Medulla oblongata (tissue), 1 donor: ENCODE measurements at regions not wholly inside any gene's neighbourhood (a gene's known extent, or its start where the extent isn't known, plus 50 kb on each side); places are given as distances from the start of the nearest gene placed in this dataset.
A peak's percentile ranks its signal among the peaks of the same experiment; 100 is the strongest.

Experiments
- DNase-seq: peaks from one replicate; pipeline ENCODE4 v3.0.0-alpha.2; 2015; ENCODE audit errors: extremely low spot score

DNA sequence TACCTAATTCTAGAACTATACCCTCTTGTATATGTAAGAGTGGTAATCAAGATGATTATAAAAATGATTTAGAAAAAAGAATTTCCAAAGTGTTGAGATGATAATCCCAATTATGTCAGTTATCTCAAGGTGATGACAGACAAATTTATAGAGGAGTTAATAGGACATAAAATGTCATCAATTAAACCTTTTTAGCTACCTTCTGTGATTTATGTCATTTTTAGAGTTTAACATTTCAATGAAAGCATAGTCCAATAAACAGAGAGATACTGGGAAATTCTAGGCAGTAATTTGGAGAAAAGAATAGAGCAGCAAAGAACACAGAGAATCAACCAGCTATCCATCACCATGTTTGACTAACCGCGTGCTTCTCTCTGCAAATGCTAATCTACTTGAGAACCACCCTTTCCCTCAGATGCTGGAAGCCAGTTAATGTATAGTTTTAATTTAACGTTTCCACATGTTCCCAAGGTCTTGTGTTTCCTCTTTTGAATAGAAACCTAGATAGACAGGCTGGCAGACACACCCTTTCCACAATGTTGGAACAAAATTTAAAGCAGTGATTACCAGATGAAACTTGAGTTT is 433.1 kb upstream of the FAM241A start:
- no peak for DNase-seq

DNA sequence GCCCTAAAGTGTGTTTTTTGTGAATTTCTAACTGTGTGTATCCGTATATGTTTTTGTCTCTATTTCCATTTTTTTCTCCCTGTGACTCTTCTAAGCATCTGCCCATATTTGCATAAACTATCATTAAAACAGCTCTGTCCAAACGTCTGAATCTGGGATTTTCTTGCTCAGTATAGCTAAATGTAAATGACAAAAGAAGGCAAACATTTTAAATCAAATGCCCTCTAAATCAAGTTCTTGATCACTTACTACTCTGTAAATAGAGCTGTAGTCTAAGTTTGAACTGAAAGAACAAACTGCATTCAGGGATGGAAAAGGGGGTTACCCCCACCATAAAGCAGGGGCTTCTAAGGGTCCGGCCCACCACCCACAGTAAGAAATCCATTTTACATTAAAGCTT is 432.0 kb upstream of the FAM241A start:
- DNase-seq: no peak

DNA sequence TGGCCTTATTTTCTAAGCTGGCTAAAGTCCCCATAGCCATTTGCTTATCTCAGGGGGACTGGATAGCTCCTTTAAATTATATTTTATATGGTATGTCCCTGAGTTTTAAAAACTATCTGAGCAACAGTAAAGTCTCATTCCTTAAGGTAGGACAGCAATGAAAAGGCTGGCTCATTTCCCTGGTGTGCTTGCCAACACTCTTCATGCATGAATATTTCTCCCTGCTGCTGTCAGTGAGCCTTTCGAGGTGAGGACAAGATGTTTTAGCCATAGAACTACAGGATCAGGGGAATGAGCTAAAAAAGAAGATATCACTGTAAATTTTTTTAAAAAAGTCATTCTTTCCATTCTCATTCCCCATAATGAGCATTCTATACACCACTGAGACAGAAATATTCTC is 427.3 kb upstream of the FAM241A start:
- peak; percentile 6 for DNase-seq

DNA sequence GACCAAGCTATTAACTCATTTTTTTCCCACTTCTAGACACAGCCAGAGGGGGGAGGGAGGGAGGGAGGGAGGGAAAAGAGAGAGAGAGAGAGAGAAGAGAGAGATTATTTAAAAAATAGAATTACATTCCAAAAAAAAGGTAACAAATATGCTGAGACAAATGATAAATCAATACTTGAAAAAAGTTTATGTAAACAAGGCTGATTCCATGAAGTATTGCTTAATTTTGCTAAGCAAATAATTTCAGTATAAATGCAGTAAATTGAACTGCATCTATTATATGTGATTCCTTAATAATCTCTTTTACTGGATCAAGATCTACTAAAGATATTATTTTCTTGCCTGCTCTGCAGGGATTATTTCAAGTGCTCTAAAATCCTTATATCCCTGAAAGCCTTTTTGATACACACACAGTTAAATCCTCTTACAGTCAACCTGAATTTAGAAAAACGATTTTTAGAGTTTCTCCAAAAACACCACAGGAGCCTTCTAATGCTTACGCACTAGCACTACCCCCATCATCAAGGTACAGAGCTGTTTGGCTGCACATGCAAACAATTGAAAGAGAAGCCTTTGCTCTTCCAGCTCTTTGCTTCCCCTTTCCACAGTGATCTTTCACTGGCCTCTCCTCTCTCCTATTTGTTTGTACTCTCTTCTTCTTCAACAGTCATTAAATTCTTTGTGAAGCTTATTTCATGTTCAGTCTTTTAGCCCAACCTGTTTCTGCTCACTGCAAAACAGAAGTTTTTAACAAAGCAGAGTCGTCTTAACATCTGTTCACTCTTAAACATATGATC is 426.3 kb upstream of the FAM241A start:
- no peak for DNase-seq

DNA sequence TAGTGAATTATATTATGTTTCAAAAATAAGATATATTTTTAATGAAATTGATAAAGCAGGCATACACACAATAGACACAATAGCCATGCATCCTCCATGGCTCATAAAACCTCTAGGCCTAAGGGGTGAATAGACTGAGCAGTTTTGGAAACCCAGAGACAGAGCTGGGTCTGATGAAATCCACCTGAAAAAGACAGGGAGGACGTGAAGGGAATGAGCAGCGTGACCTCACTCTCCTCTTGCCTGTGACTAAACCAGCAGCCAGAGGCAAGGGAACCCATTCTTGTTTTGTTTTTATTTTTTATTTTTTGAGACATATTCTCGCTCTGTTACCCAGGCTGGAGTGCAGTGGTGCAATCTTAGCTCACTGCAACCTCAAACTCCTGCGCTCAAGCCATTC is 424.4 kb upstream of the FAM241A start:
- no peak for DNase-seq

DNA sequence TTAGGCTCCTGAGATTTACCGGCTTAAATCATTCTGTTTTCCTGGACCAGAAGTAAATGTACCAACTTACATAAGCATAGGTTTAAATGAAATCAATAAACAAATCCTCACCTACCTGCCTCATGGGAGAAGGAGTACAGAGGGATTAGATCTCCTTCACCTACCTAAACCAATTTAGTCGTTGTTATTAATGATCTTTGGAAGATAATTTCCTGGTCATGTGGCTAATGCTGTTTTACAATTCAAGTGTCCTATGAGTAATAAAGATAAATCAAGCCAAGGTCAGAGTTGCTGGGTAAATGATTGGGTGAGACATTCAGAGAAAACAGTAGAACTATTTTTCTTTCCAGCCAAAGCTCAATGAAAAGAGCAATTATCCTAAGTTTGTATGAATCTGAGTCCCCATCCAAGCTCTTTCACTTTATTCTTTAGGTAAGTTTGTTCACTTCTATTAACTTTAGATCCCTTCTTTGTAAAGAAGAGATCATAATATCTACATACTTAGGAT is 423.0 kb upstream of the FAM241A start:
- no peak for DNase-seq

DNA sequence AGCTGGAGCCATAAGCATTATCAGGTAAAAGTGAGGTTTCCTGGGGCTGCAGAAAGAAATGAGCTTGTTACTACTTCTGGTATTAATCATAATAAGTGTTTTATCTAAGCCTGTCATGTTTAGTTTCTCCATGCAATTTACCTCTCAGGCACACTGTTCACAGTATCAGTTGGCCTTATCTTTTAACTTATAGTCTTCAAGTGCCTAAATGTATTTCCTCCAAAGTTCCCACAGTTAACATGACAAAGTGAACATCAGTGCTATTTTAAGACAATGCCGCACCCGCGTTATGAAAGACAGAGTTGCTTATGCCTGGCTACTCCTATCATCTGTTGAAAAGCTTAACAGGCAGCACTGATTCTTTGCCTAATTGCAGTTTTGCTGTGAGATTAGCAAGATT is 408.7 kb upstream of the FAM241A start:
- DNase-seq: no peak

DNA sequence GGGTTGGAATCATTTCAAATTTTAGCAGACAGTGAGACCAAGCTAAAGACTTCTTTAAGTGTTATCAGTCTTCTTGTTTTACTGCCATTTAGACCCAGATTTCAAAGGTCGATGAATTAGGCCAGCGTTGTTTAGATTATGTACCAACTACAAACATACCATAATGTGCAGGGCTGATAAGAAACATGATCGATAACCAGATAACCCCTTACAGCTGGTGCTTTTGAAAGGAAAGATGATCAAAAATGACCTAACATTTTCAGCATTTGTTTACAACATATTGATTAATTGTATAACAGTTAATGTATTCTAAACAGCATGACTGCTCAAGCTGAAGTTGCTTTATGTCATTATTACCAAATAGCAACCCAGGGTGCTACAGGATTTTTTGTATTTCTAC is 400.4 kb upstream of the FAM241A start:
- DNase-seq: no peak

DNA sequence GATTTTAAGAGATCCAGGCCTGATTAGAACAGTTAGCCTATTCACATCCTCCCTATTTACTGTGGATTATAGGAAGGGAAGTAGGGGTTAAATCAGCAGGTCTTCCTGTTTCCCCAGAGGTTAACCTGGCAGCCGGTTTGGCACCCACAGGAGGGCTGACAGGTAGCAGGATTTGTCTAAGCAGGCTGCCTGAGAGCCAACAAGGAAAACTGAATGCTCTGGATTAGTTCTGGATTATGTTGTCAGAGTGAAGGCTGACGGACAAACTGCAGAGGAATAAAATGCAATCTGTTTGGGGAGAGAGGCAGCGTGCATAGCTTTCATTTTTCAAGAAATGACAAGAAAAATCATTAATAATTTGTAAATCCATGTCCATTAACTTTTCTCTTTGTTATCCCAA is 397.1 kb upstream of the FAM241A start:
- no peak for DNase-seq

DNA sequence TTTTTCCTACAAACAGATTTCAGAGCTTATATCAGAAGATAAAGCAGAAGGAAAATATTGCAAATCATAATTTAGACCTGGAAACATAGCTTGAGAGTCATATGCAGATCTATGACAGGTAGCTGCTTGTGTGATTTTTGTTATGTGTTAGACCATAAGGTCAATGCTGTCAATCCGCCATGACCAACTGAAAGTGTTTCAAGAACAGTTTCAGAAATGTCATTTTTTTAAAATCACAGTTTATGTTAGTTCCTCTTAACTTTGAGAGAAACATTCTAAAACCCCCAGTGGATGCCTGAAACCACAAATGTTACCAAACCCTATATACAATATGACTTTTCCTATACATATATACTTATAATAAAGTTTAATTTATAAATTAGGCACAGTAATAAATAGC is 391.3 kb upstream of the FAM241A start:
- no peak for DNase-seq

DNA sequence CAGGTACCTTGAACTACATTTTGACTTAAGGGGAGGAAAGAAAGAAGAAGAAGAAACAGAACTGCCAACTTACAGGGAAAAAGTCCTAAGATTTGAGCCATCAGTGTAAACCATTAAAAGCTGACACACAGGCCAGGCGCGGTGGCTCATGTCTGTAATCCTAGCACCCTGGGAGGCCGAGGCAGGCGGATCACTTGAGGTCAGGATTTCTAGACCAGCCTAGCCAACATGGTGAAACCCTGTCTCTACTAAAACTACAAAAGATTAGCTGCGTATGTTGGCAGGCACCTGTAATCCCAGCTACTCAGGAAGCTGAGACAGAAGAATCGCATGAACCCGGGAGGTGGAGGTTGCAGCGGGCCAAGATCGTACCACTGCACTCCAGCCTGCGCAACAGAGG is 389.7 kb upstream of the FAM241A start:
- DNase-seq: no peak

DNA sequence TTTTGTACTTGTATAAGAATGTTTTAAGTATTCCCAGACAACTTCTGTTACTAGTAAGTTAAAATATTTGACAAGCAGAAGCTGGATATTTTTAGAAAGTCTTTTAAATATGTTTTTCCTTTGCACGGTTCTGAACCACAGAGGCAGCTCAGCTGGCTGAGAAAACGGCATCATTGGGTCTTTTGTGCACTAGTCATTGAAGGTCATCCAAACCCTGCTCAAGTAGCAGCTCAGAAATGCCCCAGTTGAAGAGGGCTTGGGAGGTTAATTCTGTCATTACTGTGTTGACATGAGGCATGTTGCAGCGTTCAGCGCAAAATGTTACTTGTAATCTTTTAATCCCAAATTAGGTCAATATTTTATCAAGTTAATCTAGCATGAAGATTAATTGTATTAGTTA is 383.7 kb upstream of the FAM241A start:
- peak; percentile 6 for DNase-seq

DNA sequence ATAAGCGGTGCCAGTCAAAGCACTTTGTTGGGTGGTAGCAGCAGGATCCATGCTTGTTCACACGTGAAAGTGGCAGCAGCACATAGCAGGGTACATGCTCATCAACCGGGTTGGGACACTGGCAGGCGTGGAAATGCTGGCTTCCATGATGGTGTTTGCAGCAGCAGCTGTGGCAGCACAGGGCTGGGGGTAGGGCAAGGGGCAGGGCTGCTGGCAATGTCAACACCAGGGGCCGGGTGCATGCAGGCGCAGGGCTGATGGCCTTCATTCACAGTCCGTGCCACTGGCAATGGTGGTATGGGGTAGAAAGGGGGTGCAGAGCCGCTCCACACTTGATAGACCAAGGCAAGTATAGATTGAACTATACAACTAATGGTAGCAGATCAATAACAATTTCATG is 374.7 kb upstream of the FAM241A start:
- no peak for DNase-seq

DNA sequence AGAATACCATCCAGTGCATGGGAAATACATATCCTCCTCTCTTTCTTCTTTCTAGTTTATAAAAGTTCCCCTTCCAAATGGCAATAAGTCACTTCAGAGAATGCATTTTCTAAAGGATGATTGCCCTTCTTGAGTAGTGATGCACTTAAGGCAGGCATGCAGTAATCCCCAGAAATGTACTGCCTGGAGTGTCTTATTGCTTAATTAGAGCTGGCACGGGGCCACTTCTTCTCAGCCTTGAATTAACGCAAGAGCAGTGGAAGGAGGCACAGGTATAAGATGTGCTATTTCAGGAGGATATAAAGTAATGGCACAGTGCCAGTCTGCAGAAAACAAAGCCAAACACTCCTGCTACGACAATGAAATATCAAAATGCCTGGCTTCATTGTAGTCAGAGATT is 371.4 kb upstream of the FAM241A start:
- DNase-seq: no peak

DNA sequence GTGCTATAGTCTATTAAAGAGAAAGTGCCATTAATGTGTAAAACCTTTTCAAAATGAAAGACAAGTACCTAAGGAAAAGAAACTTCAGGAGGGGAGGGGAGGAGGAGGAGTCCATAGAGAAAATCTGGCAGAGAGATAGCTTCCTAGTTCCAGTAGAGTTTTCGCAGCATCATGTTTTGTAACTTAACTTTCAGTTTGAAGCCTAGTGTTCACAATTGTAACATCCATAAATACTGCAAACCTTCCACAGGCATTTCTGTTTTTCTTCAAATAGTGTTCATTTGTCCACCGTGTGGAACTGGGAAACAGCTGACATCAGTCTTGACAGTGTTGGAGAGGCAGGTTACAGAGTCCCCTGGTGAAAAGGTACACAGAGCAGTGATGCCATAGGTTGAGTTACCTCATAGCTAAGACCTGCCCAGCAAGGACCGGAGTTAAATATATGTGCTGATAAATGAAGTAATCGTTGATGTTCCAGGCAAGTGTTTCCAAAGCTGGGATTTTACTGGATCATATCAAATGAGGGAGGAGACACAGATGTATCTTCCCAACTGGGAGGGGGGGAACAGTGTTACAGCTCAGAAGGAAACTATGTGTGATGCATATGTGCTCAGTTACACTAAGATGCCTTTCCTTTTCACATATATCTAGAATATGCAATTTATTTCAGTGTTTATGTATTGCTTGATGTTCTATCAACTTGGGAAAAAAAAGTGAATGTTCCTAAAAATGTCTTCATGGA is 369.5 kb upstream of the FAM241A start:
- DNase-seq: no peak

DNA sequence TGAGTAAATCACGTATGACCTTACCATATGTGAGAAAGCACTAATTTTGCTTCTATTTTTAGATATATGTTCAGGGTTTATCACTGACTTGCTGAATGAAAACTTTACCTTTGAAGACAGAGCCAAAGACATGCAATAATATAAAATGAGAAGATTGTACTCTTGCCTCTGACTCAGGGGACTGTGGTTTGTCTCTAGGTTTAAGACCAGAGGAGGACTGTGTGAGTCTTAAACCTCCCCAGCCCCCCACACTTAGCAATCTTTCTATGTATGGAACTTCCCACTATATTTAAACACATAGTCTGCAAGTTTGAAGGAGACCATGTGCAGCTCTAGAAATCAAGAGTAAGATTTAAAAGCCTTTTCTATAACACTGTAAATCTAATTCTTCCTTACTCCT is 368.7 kb upstream of the FAM241A start:
- DNase-seq: no peak

DNA sequence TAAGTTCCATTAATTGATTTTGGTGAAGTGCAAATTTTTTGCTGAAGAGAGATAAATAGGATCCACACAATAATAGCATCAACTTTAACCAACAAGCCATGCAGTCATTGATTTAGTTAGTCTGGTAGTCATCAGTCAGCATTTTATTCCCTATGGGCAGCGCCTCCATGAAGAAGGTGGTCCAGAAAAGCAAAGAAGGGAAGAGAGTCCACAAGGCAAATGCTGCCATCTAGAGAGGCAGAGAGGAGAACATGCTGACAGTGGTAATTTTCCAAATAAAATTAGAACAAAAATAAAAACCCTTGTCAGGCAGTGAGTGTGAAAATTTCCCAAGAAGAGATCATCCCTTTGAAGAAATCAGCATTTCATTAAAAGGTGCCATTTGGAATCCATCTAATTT is 366.7 kb upstream of the FAM241A start:
- DNase-seq: no peak

DNA sequence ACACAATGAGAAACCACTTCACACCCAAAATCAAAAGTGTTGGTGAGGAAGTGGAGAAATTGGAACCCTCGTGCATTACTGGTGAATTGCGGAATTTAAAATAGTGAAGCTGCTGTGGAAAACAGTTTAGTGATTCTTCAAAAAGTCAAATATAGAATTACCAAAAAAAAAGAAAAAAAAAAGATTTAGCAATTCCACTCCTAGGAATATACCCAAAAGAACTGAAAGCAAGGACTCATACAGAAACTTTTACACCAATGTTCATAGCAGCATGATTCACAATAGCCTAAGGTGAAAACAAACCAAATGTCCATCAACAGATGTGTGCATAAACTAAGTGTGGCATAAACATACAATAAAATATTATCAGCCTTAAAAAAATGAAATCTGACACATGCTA is 364.3 kb upstream of the FAM241A start:
- no peak for DNase-seq

DNA sequence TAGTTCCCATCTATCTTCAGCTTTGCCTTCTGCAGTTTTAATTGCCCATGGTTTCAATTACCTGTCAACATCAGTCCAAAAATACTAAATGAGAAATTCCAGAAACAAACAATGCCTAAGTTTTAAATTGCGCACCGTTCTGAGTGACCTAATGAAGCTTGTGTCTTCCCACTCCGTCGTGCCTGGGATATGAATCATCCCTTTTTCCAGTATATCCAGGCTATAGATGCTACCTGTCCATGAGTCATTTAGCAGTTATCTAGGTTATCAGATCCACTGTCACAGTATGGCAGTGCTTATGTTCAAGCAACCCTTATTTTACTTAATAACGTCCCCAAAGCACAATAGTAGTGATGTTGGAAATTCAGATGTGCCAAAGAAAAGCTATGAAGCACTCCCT is 363.6 kb upstream of the FAM241A start:
- no peak for DNase-seq

DNA sequence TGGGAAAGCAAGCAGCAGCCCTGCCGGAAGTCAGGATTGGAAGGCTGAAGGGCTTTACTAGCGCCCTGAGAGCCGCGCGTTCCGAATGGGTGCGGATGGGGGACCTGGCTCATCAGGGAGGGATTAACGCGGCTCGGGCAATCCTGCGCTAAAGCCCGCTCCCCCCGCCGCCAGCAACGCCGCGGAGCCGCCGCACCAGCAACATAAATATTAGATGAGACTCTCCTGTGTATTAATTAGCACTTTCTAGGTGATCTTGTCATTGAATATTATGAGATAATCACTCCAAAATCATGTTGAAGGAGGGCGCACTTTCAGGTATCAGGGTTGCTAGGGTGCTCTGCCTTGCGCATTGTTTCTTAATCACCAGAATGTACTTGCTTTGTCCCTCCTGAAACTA is 357.2 kb upstream of the FAM241A start:
- DNase-seq: no peak

DNA sequence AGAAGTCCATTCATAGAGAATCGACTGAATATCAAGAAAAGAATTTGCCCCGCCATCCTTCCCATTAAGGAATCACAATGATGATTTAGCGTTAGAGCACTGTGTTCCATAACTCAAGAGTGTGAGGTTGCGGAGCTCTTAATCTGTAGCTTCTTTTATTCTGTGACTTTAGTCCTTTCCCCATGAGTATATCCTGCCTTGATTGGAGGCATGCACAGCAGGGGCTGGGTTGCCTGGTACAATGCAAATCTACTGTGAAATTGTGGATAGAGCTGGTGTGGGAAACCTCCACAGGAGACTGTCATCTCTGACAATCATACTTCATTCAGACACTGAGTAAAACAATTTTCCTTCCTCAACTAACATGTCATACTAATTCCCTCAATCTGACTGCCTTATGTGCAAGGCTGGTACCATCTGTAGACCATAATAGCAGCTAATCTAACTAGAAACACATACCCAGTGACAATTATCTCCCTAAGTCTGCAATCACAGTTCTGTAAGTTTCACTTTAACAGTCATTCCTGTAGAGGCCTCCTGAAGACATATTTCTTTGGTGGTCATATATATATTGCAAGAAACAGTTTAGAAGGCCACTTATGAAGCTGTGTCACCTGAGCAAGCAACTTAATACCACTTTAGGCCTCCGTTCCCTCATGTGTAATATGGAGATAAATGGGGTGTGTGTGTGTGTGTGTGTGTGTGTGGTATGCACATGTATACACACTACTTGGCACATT is 355.2 kb upstream of the FAM241A start:
- no peak for DNase-seq

DNA sequence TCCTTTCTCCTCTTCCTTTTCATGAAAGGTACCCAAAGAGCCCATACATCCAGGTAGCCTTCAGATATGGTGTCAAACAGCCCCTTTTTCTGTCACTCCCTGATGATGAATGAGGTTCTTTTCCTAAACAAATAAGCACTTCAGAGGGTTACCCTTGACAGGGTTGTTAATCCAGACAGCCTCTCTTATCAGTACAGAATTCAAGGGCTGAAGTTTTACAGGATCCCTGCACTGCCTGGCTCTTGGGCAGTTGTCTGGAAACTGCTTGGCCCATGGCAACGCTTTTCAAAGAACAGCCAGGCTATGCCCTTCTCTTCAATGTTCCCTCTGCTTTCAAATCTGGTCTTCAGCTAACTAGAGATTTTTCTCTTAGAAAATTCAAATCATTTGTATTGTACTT is 352.6 kb upstream of the FAM241A start:
- peak; percentile 15 for DNase-seq
